A549 (cell line): ENCODE measurements at regions not wholly inside any gene's neighbourhood (a gene's known extent, or its start where the extent isn't known, plus 50 kb on each side); places are given as distances from the start of the nearest gene placed in this dataset.

Experiments
- EP300 ChIP-seq, 2 experiments: fragments of >200 bp; sonication (Bioruptor Twin); formaldehyde crosslinking; IDR thresholded peaks; 2 replicates in 1 of 2; 3 replicates in 1 of 2; pipeline ENCODE4 v1.6.1; 2016 to 2017
- TF ChIP-seq, protein P1 (sequence below): fragments of 200-600 bp; sonication (generic); IDR thresholded peaks from 2 replicates; pipeline ENCODE4 v1.6.1; 2016; ENCODE audit warnings: antibody characterized with exemption, mild to moderate bottlenecking, moderate library complexity
- TF ChIP-seq, protein P2 (sequence below): fragments of >200 bp; sonication (Bioruptor Twin); formaldehyde crosslinking; IDR thresholded peaks from 3 replicates; pipeline ENCODE4 v1.5.1; 2016
- TF ChIP-seq, protein P3 (sequence below): IDR thresholded peaks from 2 replicates; pipeline ENCODE4 v1.6.1; 2012; ENCODE audit warnings: low read depth, borderline replicate concordance

DNA sequence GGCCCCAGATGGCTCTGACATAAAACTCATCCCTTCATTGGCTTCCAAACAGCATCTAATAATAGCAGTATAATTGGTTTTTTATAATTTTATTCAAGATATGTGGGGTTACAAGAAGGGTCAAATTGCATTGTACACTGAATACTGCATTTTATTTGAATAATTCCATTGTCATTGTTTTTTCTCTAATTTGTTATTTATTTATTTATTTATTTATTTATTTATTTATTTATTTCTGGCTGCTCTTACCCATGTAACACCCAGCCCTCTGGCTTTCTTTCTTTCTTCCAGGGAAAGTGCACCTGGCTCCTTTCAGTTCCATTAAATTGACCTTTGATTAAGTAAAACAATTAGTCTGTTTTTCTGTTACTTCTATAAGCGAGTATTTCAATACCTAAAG is 210.1 kb downstream of the CDH9 start:
- TF ChIP-seq, protein P1, sequence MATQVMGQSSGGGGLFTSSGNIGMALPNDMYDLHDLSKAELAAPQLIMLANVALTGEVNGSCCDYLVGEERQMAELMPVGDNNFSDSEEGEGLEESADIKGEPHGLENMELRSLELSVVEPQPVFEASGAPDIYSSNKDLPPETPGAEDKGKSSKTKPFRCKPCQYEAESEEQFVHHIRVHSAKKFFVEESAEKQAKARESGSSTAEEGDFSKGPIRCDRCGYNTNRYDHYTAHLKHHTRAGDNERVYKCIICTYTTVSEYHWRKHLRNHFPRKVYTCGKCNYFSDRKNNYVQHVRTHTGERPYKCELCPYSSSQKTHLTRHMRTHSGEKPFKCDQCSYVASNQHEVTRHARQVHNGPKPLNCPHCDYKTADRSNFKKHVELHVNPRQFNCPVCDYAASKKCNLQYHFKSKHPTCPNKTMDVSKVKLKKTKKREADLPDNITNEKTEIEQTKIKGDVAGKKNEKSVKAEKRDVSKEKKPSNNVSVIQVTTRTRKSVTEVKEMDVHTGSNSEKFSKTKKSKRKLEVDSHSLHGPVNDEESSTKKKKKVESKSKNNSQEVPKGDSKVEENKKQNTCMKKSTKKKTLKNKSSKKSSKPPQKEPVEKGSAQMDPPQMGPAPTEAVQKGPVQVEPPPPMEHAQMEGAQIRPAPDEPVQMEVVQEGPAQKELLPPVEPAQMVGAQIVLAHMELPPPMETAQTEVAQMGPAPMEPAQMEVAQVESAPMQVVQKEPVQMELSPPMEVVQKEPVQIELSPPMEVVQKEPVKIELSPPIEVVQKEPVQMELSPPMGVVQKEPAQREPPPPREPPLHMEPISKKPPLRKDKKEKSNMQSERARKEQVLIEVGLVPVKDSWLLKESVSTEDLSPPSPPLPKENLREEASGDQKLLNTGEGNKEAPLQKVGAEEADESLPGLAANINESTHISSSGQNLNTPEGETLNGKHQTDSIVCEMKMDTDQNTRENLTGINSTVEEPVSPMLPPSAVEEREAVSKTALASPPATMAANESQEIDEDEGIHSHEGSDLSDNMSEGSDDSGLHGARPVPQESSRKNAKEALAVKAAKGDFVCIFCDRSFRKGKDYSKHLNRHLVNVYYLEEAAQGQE, result no peak
- no peak for TF ChIP-seq EP300 (IDR thresholded peaks at IDR 0.05)
- TF ChIP-seq, protein P2, sequence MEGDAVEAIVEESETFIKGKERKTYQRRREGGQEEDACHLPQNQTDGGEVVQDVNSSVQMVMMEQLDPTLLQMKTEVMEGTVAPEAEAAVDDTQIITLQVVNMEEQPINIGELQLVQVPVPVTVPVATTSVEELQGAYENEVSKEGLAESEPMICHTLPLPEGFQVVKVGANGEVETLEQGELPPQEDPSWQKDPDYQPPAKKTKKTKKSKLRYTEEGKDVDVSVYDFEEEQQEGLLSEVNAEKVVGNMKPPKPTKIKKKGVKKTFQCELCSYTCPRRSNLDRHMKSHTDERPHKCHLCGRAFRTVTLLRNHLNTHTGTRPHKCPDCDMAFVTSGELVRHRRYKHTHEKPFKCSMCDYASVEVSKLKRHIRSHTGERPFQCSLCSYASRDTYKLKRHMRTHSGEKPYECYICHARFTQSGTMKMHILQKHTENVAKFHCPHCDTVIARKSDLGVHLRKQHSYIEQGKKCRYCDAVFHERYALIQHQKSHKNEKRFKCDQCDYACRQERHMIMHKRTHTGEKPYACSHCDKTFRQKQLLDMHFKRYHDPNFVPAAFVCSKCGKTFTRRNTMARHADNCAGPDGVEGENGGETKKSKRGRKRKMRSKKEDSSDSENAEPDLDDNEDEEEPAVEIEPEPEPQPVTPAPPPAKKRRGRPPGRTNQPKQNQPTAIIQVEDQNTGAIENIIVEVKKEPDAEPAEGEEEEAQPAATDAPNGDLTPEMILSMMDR, result no peak
- TF ChIP-seq, protein P3, sequence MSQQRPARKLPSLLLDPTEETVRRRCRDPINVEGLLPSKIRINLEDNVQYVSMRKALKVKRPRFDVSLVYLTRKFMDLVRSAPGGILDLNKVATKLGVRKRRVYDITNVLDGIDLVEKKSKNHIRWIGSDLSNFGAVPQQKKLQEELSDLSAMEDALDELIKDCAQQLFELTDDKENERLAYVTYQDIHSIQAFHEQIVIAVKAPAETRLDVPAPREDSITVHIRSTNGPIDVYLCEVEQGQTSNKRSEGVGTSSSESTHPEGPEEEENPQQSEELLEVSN, result no peak
